NB4 (cell line): ENCODE measurements at regions not wholly inside any gene's neighbourhood (a gene's known extent, or its start where the extent isn't known, plus 50 kb on each side); places are given as distances from the start of the nearest gene placed in this dataset.

ENCODE experiments used
- CTCF ChIP-seq: IDR thresholded peaks from one replicate; pipeline ENCODE4 v1.5.1; 2012; ENCODE audit warnings: low read depth, low read length
- MYC ChIP-seq: IDR thresholded peaks from 2 replicates; pipeline ENCODE4 v1.6.1; 2011; ENCODE audit warnings: low read depth, low read length
- POLR2A ChIP-seq: IDR thresholded peaks from 2 replicates; pipeline ENCODE4 v1.6.1; 2011; ENCODE audit warnings: mild to moderate bottlenecking; ENCODE audit not compliant: insufficient read length; ENCODE audit errors: extremely low read depth

- no peak for TF ChIP-seq CTCF
- TF ChIP-seq MYC: no peak
- no peak for TF ChIP-seq POLR2A
Observed at GRCh38 chr20:61149636-61150035, 102.4 kb upstream of the CDH4 start.
